HG03095 (cell line): ENCODE measurements at regions not wholly inside any gene's neighbourhood (a gene's known extent, or its start where the extent isn't known, plus 50 kb on each side); places are given as distances from the start of the nearest gene placed in this dataset.
A peak's percentile ranks its signal among the peaks of the same experiment; 100 is the strongest.
"Not testable (repeated sequence)": the region's sequence is repeated elsewhere in the genome, so short reads cannot be mapped to it uniquely, and the experiment has no call there.

Experiments used
- ATAC-seq: cut with Tn5 transposase; IDR thresholded peaks from one replicate; pipeline ENCODE4 v1.9.1; 2021; ENCODE audit warnings: moderate library complexity; ENCODE audit not compliant: unreplicated experiment

GRCh38 chr5:164255598-164256213, 750.3 kb downstream of the MAT2B start:
- no peak for ATAC-seq

DNA sequence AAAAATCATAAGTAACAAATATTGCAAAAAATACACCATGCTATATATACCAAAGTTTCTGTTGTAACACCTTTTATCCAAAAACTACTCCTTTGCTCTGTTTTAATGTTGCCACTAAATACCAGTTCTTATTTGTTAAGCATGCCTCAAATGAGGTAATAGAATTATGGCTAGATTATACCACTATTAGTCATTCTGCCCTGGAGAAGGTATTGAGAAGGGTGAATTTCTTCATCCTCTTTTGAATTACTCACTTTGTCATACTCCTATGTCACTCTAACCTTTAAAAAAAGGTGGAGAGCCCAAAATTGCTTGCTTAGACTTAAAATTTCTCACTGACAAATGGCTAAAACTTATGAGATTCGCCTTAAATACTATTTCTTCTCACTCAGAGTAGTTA, 750.9 kb downstream of the MAT2B start:
- no peak for ATAC-seq

- ATAC-seq, result no peak
Observed at GRCh38 chr5:164256954-164257353, 751.5 kb downstream of the MAT2B start.

DNA sequence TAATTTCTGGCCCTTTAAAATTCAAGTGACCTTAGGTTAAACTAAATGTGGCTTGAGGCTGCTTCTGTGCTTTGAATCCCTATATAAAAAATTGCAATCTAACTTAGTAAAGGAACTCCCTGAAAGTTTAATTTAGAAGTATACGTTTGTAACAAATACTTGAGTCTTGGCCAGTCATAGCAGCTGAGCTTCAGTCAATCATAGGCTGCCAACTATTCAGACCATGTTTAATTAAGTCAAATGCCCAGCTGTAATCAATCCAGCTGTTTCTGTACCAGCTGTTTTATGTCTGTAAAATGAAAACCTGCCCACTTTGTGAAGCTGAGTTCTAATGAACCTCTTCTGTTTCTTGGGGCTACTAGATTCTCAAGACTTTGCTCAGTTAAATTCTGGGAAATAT, 760.1 kb downstream of the MAT2B start:
- no peak for ATAC-seq

GRCh38 chr5:164266571-164266970, 761.2 kb downstream of the MAT2B start:
- ATAC-seq, result no peak

DNA sequence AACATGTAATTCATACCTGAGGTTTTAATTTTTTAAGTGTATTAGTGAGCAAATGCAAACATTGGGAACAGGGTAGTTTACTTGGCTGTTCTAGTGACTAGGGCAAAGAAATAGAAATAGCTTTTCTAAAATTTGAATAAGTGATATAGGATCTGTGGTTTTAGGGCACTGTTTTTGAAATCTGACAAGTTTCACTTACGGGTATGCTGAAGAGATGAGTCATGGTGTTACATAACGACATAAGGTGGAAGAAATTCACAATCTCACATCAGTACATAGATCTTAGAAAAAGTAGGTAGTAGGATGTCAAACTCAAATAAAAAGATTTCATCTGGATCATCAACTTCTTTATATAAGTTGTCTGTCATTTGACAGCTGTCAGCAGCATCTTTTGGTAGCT, 772.3 kb downstream of the MAT2B start:
- ATAC-seq, result no peak

- no peak for ATAC-seq
Observed at GRCh38 chr5:164289526-164289925, 784.1 kb downstream of the MAT2B start.

- no peak for ATAC-seq
Observed at GRCh38 chr5:164296603-164297080, 791.2 kb downstream of the MAT2B start.

- no peak for ATAC-seq
Observed at GRCh38 chr5:164298165-164298564, 792.7 kb downstream of the MAT2B start.

GRCh38 chr5:164300295-164300694, 794.9 kb downstream of the MAT2B start:
- ATAC-seq, result no peak

DNA sequence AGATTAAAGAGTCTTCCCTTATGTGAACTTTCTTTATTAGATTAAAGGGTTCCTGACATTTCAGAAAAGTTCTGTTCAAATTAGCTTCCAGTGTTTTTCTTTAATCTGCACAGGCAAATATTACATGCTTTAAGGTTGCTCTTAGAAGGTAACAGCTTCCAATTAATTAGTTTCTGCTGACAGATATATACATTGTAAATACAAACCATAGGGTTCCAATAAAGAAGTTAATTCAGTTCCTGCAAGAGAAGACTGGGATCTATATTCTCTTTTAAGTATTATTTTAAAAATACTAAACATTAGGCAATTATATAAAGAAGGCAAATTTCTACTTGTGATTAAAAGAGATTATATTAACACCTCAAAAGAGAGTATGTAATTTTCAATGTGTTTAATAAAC, 795.7 kb downstream of the MAT2B start:
- ATAC-seq, result no peak

DNA sequence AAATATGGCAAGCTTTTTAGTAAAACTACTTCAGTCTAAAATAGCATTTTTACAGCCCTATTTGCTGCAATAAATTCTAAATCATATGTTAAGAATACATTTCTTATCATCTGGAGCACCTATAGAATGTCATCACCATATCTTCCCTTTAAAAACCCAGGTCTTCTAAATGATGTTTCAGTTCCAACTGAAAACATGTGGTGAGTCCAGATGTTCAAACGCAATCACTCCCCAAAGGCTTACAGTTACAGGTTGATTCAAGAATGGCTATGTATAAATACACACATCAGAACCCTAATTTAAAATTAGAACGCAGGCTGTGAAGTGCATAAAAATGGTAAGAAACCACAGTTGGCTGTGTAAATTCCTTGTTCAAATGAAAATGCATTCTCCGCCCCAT, 796.3 kb downstream of the MAT2B start:
- ATAC-seq, result no peak

DNA sequence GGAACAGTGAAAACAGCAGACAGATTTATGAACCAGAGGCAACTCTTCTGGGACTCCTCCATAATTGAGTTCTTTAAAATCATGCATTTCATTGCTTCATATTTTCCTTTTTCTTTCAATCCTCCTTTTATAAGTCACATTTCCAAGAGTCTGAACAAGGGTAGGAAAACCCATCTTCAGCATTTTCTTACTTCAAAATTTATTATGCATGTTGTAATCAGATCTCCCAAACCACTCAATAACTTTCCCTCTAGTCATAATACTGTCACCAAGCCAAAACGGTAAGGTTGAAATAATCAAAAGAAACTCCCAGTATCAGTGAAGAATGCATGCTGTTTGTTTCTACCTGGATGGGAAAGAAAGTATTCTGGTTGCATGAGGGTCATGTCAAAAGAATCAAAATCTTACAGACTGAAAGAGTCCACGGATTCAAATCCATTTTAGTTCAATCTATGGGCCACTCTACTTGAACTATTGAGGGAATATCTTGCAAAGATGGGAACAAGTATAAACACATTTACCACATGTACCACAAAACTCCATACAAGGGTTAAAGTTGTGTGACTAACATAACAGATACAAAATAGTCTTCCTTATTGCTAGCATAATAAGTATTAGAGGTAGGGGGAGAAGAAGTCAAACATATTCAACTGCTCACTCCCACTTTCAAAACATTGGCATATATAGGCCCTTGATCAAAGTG, 797.3 kb downstream of the MAT2B start:
- ATAC-seq, result no peak

GRCh38 chr5:164303646-164304215, 798.3 kb downstream of the MAT2B start:
- no peak for ATAC-seq

- ATAC-seq, result no peak
Observed at GRCh38 chr5:164306662-164307061, 801.2 kb downstream of the MAT2B start.

- no peak for ATAC-seq
Observed at GRCh38 chr5:164312801-164313200, 807.4 kb downstream of the MAT2B start.

- no peak for ATAC-seq
Observed at GRCh38 chr5:164317676-164318075, 812.3 kb downstream of the MAT2B start.

DNA sequence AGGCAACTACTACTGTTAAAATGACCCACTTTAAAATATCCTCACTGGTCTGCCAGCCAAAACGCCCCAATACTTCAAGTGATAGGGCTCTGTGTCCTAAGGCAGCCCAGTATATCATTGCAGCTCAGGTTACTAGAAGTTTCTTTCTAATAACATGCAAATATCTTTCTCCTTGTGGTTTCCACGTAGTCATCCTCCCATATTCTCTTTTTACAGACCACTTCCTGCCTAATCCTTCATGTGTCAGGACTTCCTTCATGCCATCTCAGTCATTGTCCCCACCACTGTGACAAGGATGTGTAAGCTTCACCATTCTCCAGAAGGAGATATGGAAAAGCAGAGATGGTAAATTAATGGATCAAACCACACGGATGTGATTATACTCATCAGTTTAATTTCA, 813.7 kb downstream of the MAT2B start:
- no peak for ATAC-seq

GRCh38 chr5:164324239-164324638, 818.8 kb downstream of the MAT2B start:
- ATAC-seq, result no peak

DNA sequence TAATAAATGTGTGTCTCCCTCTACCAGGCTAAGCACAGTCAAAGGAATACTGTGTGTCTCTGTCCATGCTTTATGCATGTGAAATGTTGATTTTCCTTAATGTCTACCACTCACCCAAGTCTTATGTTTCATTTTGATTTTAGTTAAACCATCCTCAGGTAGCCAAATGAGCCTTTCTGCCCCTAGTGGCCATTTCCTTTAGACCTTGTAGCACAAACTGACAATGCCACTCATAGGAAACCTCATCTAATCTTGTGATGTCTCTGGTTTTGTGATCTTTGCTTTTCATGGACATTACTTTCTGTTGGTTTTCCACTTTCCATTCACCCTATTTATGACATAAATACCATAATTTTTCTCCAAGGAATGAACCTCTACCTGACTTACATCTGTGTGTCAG, 820.8 kb downstream of the MAT2B start:
- ATAC-seq, result peak; percentile 68

DNA sequence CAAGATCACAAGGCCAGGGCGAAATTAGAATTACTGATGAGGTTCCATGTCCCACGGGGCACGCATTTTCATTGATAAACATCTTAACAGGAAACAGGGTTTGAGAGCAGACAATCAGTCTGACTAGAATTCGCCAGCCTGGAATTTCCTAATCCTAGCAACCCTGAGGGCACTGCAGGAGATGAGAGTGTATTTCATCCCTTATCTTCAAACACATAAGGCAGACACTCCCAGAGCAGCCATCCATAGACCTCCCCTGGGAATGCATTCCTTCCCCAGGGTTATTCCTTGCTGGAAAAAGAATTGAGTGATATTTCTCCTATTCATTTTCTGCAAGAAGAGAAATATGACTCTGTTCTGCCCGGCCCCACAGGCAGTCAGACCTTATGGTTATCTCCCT, 821.7 kb downstream of the MAT2B start:
- ATAC-seq, result not testable (repeated sequence)
